NCI-H345 (cell line): ENCODE measurements at regions not wholly inside any gene's neighbourhood (a gene's known extent, or its start where the extent isn't known, plus 50 kb on each side); places are given as distances from the start of the nearest gene placed in this dataset.
"Not testable (repeated sequence)": the region's sequence is repeated elsewhere in the genome, so short reads cannot be mapped to it uniquely, and the experiment has no call there.

Experiments used
- DNase-seq: peaks from one replicate; lab custom pipeline; 2025; lab: John Stamatoyannopoulos, UW

- no peak for DNase-seq
Measured at GRCh38 chr18:68234131-68234530, 480.8 kb downstream of the TMX3 start.

- peak; percentile 37 for DNase-seq
Measured at GRCh38 chr18:68233018-68233417, 481.9 kb downstream of the TMX3 start.

- DNase-seq = no peak
Measured at GRCh38 chr18:68229351-68229750, 485.6 kb downstream of the TMX3 start.

GRCh38 chr18:68221111-68221724, 493.7 kb downstream of the TMX3 start:
- DNase-seq = no peak

GRCh38 chr18:68220458-68220857, 494.4 kb downstream of the TMX3 start:
- DNase-seq = no peak

- DNase-seq = no peak
Measured at GRCh38 chr18:68219872-68220271, 495.0 kb downstream of the TMX3 start.

- no peak for DNase-seq
Measured at GRCh38 chr18:68219274-68219673, 495.6 kb downstream of the TMX3 start.

- no peak for DNase-seq
Measured at GRCh38 chr18:68215931-68216330, 499.0 kb downstream of the TMX3 start.

GRCh38 chr18:68186039-68186438, 528.9 kb downstream of the TMX3 start:
- DNase-seq = no peak

GRCh38 chr18:68181956-68182355, 533.0 kb downstream of the TMX3 start:
- no peak for DNase-seq

- DNase-seq = no peak
Measured at GRCh38 chr18:68179811-68180210, 535.1 kb downstream of the TMX3 start.

- DNase-seq = no peak
Measured at GRCh38 chr18:68178921-68179320, 536.0 kb downstream of the TMX3 start.

GRCh38 chr18:68177807-68178702, 536.9 kb downstream of the TMX3 start:
- peak; percentile 63 for DNase-seq

GRCh38 chr18:68176901-68177300, 538.0 kb downstream of the TMX3 start:
- DNase-seq = no peak

- DNase-seq = no peak
Measured at GRCh38 chr18:68172842-68173549, 541.9 kb downstream of the TMX3 start.

- DNase-seq = no peak
Measured at GRCh38 chr18:68164909-68165308, 550.0 kb downstream of the TMX3 start.

- not testable (repeated sequence) for DNase-seq
Measured at GRCh38 chr18:68153821-68154220, 561.1 kb downstream of the TMX3 start.

GRCh38 chr18:68152770-68153169, 562.1 kb downstream of the TMX3 start:
- no peak for DNase-seq

GRCh38 chr18:68150961-68151360, 563.9 kb downstream of the TMX3 start:
- DNase-seq = peak; percentile 95

- DNase-seq = peak; percentile 70
Measured at GRCh38 chr18:68148863-68149262, 566.0 kb downstream of the TMX3 start.

- DNase-seq = no peak
Measured at GRCh38 chr18:68147728-68148127, 567.2 kb downstream of the TMX3 start.

- DNase-seq = no peak
Measured at GRCh38 chr18:68121826-68122225, 593.1 kb downstream of the TMX3 start.

GRCh38 chr18:68121308-68121707, 593.6 kb downstream of the TMX3 start:
- DNase-seq = no peak
